ENCODE measurements at regions not wholly inside any gene's neighbourhood (a gene's known extent, or its start where the extent isn't known, plus 50 kb on each side); places are given as distances from the start of the nearest gene placed in this dataset.

DNA sequence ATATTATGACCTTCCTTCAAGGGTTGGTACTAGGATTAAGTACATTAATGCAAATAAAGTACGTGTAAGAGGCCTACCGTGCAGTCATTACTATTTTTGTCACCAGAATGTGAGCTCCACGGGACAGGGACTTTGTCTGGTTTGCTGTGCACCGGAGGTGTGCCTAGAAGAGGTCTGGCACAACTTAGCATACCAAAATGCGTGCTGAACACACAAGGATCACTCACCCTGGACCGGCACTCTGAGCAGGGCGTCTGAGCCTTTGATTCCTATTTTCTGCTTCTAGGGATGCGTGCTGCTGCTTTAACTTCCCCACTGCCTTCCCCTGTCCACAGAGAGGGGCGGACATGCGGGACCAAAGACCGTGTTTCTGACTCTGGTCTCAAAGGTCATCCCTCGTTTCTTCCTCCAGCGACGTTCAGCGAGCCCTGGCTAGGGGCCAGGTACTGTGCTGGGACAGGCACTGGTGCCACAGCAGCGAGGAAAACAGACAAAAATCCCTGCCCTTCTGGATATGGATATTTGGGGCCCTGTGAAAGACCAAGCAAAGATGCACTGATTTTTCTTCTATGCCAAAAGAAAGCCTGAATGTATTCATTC, 222.7 kb downstream of the BMP7 start:
- peaks cover 0 to 16% of the 10 kb centered on the region in 2 donors for H3K4me1 ChIP-seq
- no peaks in the 10 kb centered on the region for H3K27me3 ChIP-seq
- H3K9me3 ChIP-seq = no peaks in the 10 kb centered on the region
- no peaks in the 10 kb centered on the region for H3K36me3 ChIP-seq
- intact Hi-C loops (cut with DNase I; ENCODE audit: low total_unique reads) = no loop called here
- no peak overlapping the region for H3K4me3 ChIP-seq
- peak overlapping the region in 1 of 2 donors; percentile 49 for H3K27ac ChIP-seq
- TF ChIP-seq POLR2AphosphoS5 (IDR thresholded peaks at IDR 0.05) = no peak
- TF ChIP-seq, protein P1, sequence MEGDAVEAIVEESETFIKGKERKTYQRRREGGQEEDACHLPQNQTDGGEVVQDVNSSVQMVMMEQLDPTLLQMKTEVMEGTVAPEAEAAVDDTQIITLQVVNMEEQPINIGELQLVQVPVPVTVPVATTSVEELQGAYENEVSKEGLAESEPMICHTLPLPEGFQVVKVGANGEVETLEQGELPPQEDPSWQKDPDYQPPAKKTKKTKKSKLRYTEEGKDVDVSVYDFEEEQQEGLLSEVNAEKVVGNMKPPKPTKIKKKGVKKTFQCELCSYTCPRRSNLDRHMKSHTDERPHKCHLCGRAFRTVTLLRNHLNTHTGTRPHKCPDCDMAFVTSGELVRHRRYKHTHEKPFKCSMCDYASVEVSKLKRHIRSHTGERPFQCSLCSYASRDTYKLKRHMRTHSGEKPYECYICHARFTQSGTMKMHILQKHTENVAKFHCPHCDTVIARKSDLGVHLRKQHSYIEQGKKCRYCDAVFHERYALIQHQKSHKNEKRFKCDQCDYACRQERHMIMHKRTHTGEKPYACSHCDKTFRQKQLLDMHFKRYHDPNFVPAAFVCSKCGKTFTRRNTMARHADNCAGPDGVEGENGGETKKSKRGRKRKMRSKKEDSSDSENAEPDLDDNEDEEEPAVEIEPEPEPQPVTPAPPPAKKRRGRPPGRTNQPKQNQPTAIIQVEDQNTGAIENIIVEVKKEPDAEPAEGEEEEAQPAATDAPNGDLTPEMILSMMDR (IDR thresholded peaks at IDR 0.05) = no peak
- TF ChIP-seq POLR2A (IDR thresholded peaks at IDR 0.05) = no peak
- no peak for DNase-seq (ENCODE audit: low spot score in 2 of 2)

- H3K27me3 ChIP-seq = no peaks in the 10 kb centered on the region
- intact Hi-C loops (cut with DNase I; ENCODE audit: low total_unique reads) = no loop called here
- H3K27ac ChIP-seq = peak overlapping the region; percentile 75 to 83
- no peaks in the 10 kb centered on the region for H3K36me3 ChIP-seq
- H3K9me3 ChIP-seq = no peaks in the 10 kb centered on the region
- H3K4me3 ChIP-seq = peak overlapping the region in 1 of 3 donors; percentile 31
- TF ChIP-seq, protein P1 (IDR thresholded peaks at IDR 0.05) = peak in 1 of 3 donors; percentile 33
- no peak for TF ChIP-seq POLR2AphosphoS5 (IDR thresholded peaks at IDR 0.05)
- DNase-seq (ENCODE audit: low spot score in 2 of 2) = peak; percentile 67 to 75
- peaks cover 0 to 16% of the 10 kb centered on the region in 2 donors for H3K4me1 ChIP-seq
These were observed 219.0 kb downstream of the BMP7 start for GRCh38 chr20:57047281-57048026.

- peak in 1 of 2 donors; percentile 48 for DNase-seq (ENCODE audit: low spot score in 2 of 2)
- Histone ChIP-seq H3K36me3 (no peaks in the 10 kb centered on the region), H3K27ac (peak overlapping the region; percentile 75 to 83), H3K4me3 (peak overlapping the region in 1 of 3 donors; percentile 31), H3K9me3 (no peaks in the 10 kb centered on the region), H3K27me3 (no peaks in the 10 kb centered on the region), H3K4me1 (peaks cover 0 to 15% of the 10 kb centered on the region in 2 donors)
- intact Hi-C loops (cut with DNase I; ENCODE audit: low total_unique reads) = no loop called here
- TF ChIP-seq POLR2A (IDR thresholded peaks at IDR 0.05) (no peak), POLR2AphosphoS5 (IDR thresholded peaks at IDR 0.05) (no peak)
- TF ChIP-seq, protein P1 (IDR thresholded peaks at IDR 0.05) = peak in 1 of 3 donors; percentile 24
These were observed 218.2 kb downstream of the BMP7 start for GRCh38 chr20:57048027-57048869.

- peaks cover 0 to 5% of the 10 kb centered on the region in 2 donors for H3K4me1 ChIP-seq
- no peak overlapping the region for H3K4me3 ChIP-seq
- H3K36me3 ChIP-seq = no peaks in the 10 kb centered on the region
- no peaks in the 10 kb centered on the region for H3K9me3 ChIP-seq
- intact Hi-C loops (cut with DNase I; ENCODE audit: low total_unique reads) = no loop called here
- no peak overlapping the region for H3K27ac ChIP-seq
- H3K27me3 ChIP-seq = no peaks in the 10 kb centered on the region
- no peak for DNase-seq (ENCODE audit: low spot score in 2 of 2)
- TF ChIP-seq, protein P1 (IDR thresholded peaks at IDR 0.05) = no peak
- no peak for TF ChIP-seq POLR2A (IDR thresholded peaks at IDR 0.05)
- TF ChIP-seq POLR2AphosphoS5 (IDR thresholded peaks at IDR 0.05) = no peak
These were observed 217.1 kb downstream of the BMP7 start for GRCh38 chr20:57049296-57049695.
